KMS-11 (cell line): ENCODE measurements at regions not wholly inside any gene's neighbourhood (a gene's known extent, or its start where the extent isn't known, plus 50 kb on each side); places are given as distances from the start of the nearest gene placed in this dataset.

Experiments
- H2AFZ ChIP-seq: fragments of 200-600 bp; sonication (generic); 2 replicates; pipeline ENCODE4 v1.6.1; 2016; ENCODE audit warnings: antibody characterized with exemption, mixed run types, low read depth
- H3K27ac ChIP-seq: fragments of 200-600 bp; sonication (generic); 2 replicates; pipeline ENCODE4 v1.6.1; 2016; ENCODE audit warnings: mild to moderate bottlenecking, mixed run types
- H3K27me3 ChIP-seq: fragments of 200-600 bp; sonication (generic); 2 replicates; pipeline ENCODE4 v1.6.1; 2017; ENCODE audit warnings: mild to moderate bottlenecking, low read depth, mixed run types, moderate library complexity; ENCODE audit not compliant: insufficient read depth
- H3K36me3 ChIP-seq: fragments of 200-600 bp; sonication (generic); 2 replicates; pipeline ENCODE4 v1.6.1; 2017; ENCODE audit warnings: mild to moderate bottlenecking, mixed run types; ENCODE audit not compliant: insufficient read depth
- H3K4me1 ChIP-seq: fragments of 200-600 bp; sonication (generic); 2 replicates; pipeline ENCODE4 v1.6.1; 2016; ENCODE audit warnings: mild to moderate bottlenecking, low read depth, mixed run types; ENCODE audit not compliant: poor library complexity, severe bottlenecking
- H3K4me2 ChIP-seq: fragments of 200-600 bp; sonication (generic); 2 replicates; pipeline ENCODE4 v1.7.0; 2016; ENCODE audit warnings: mild to moderate bottlenecking, mixed run types
- H3K4me3 ChIP-seq: fragments of 200-600 bp; sonication (generic); IDR thresholded peaks from 2 replicates; pipeline ENCODE4 v1.6.1; 2017; ENCODE audit warnings: low read depth, low read length, mixed read lengths; ENCODE audit not compliant: insufficient read depth
- H3K79me2 ChIP-seq: fragments of 200-600 bp; sonication (generic); 2 replicates; pipeline ENCODE4 v1.6.1; 2016; ENCODE audit warnings: low read depth, mixed run types; ENCODE audit not compliant: insufficient read depth
- H3K9ac ChIP-seq: fragments of 200-600 bp; sonication (generic); 2 replicates; pipeline ENCODE4 v1.6.1; 2016; ENCODE audit warnings: mild to moderate bottlenecking, mixed run types
- H4K20me1 ChIP-seq: fragments of 200-600 bp; sonication (generic); 2 replicates; pipeline ENCODE4 v1.6.1; 2016; ENCODE audit warnings: mild to moderate bottlenecking, mixed run types; ENCODE audit not compliant: insufficient read depth
- CTCF ChIP-seq: fragments of 200-600 bp; sonication (generic); conservative IDR thresholded peaks from 2 replicates; pipeline ENCODE4 v1.6.1; 2017; ENCODE audit warnings: low read depth, mild to moderate bottlenecking, antibody characterized with exemption, low read length, moderate library complexity, mixed read lengths

GRCh38 chr18:8977701-8978100 is 124.8 kb upstream of the NDUFV2 start:
- TF ChIP-seq CTCF: no peak

GRCh38 chr18:8978394-8978793 is 124.1 kb upstream of the NDUFV2 start:
- H3K4me2 ChIP-seq: no peak overlapping the region
- no peak overlapping the region for H3K4me3 ChIP-seq
- no peak overlapping the region for H3K27ac ChIP-seq
- H3K4me1 ChIP-seq: no peaks in the 10 kb centered on the region
- no peaks in the 10 kb centered on the region for H3K36me3 ChIP-seq
- H3K27me3 ChIP-seq: no peaks in the 10 kb centered on the region
- H3K9ac ChIP-seq: no peak overlapping the region
- no peak for TF ChIP-seq CTCF
- H3K79me2 ChIP-seq: no peaks in the 10 kb centered on the region
- H2AFZ ChIP-seq: no peak overlapping the region
- H4K20me1 ChIP-seq: no peaks in the 10 kb centered on the region

More at GRCh38 chr18:8977701-8978100, 124.8 kb upstream of the NDUFV2 start:
- no peak overlapping the region for H3K4me3 ChIP-seq
- no peaks in the 10 kb centered on the region for H3K36me3 ChIP-seq
- H2AFZ ChIP-seq: no peak overlapping the region
- no peaks in the 10 kb centered on the region for H3K4me1 ChIP-seq
- no peak overlapping the region for H3K9ac ChIP-seq
- H4K20me1 ChIP-seq: no peaks in the 10 kb centered on the region
- H3K4me2 ChIP-seq: no peak overlapping the region
- H3K79me2 ChIP-seq: no peaks in the 10 kb centered on the region
- H3K27me3 ChIP-seq: no peaks in the 10 kb centered on the region
- H3K27ac ChIP-seq: no peak overlapping the region

GRCh38 chr18:8979258-8979988 is 123.1 kb upstream of the NDUFV2 start:
- no peaks in the 10 kb centered on the region for H3K79me2 ChIP-seq
- no peaks in the 10 kb centered on the region for H3K36me3 ChIP-seq
- no peaks in the 10 kb centered on the region for H4K20me1 ChIP-seq
- H3K4me1 ChIP-seq: no peaks in the 10 kb centered on the region
- TF ChIP-seq CTCF: no peak
- no peak overlapping the region for H3K9ac ChIP-seq
- no peak overlapping the region for H2AFZ ChIP-seq
- no peak overlapping the region for H3K27ac ChIP-seq
- H3K4me2 ChIP-seq: no peak overlapping the region
- no peak overlapping the region for H3K4me3 ChIP-seq
- H3K27me3 ChIP-seq: no peaks in the 10 kb centered on the region

- Histone ChIP-seq H3K4me1 (no peaks in the 10 kb centered on the region), H3K9ac (no peak overlapping the region), H3K4me3 (no peak overlapping the region), H3K27me3 (no peaks in the 10 kb centered on the region), H2AFZ (no peak overlapping the region), H3K79me2 (no peaks in the 10 kb centered on the region), H3K4me2 (no peak overlapping the region), H4K20me1 (no peaks in the 10 kb centered on the region), H3K27ac (no peak overlapping the region), H3K36me3 (no peaks in the 10 kb centered on the region)
- TF ChIP-seq CTCF: no peak
Observed at GRCh38 chr18:8980496-8980895, 122.0 kb upstream of the NDUFV2 start.
